ENCODE measurements at regions not wholly inside any gene's neighbourhood (a gene's known extent, or its start where the extent isn't known, plus 50 kb on each side); places are given as distances from the start of the nearest gene placed in this dataset.

DNA sequence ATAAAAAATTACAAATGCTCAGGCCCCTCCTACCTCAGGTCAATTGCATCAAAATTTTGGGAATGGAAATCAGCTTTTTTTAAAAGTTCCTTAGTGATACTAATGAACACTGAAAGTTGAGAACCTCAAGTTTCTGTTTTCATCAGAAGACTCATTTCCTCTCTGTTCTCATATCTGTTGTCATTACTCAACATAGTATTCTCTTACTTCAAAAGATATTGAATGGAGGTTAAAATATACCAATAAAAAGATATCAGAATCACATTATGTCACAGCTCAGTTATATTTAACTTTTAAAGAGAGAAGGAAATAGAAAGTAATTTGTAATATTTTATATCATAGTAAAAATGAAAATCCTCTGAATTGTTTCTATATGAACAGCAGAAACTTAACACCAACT lies 959.4 kb upstream of the LRRTM1 start (continued):
- no peak for TF ChIP-seq ZFP91 (CRISPR knock-in tag; IDR thresholded peaks at IDR 0.05)
- TF ChIP-seq SP2 (IDR thresholded peaks at IDR 0.05; ENCODE audit: extremely low read depth, low read depth, low read length, poor library complexity, severe bottlenecking) = no peak
- TF ChIP-seq TAF1 (IDR thresholded peaks at IDR 0.05; ENCODE audit: control insufficient read depth, extremely low read depth, insufficient read depth, low read length, severe bottlenecking) = no peak

GRCh38 chr2:81260320-81260719 lies 955.8 kb upstream of the LRRTM1 start:
- FAIRE-seq (no peak), DNase-seq (ENCODE audit: extremely low read depth in 1 of 4, low spot score in 3 of 4) (no peak), ATAC-seq (no peak)
- Histone ChIP-seq H3K79me2 (ENCODE audit: control insufficient read depth, insufficient read depth, low read length) (no peaks in the 10 kb centered on the region), H4K20me1 (replicated peaks; ENCODE audit: control insufficient read depth, insufficient read depth, low read length) (no peaks in the 10 kb centered on the region), H3K4me2 (ENCODE audit: insufficient read depth, low read length) (no peak overlapping the region), H3K36me3 (ENCODE audit: control insufficient read depth, insufficient read depth, low read length) (no peaks in the 10 kb centered on the region), H2AFZ (ENCODE audit: low read depth, low read length) (no peak overlapping the region), H3K27ac (ENCODE audit: extremely low read depth, low read depth, low read length) (no peak overlapping the region), H3K4me1 (replicated peaks in 1 of 2; ENCODE audit: control insufficient read depth in 2 of 2, insufficient read depth in 2 of 2, low read length in 2 of 2) (no peaks in the 10 kb centered on the region), H3K9me3 (replicated peaks; ENCODE audit: control insufficient read depth, insufficient read depth, low read depth, low read length) (no peaks in the 10 kb centered on the region), H3K9me1 (ENCODE audit: control insufficient read depth, insufficient read depth, low read length) (no peaks in the 10 kb centered on the region), H3K4me3 (no peak overlapping the region), H3K27me3 (ENCODE audit: control insufficient read depth in 2 of 2, insufficient read depth in 2 of 2, low read length in 2 of 2) (no peaks in the 10 kb centered on the region), H3K9ac (ENCODE audit: insufficient read depth in 1 of 2, low read depth in 2 of 2, low read length in 2 of 2) (no peak overlapping the region)
- in situ Hi-C loops (cut with MboI) = no loop called here
- ChIA-PET POLR2A (no interaction called here), CTCF (ENCODE audit: low intra/inter-chr PET ratio) (no interaction called here)
- intact Hi-C loops (cut with micrococcal nuclease) = no loop called here
- WGBS (ENCODE audit: insufficient coverage, low coverage, missing lambda C conversion rate) = 8% methylated on average over 1 of the region's 1 CpG
- BruUV-seq (replicated peaks) = no TSS peak
- TF ChIP-seq RBFOX2 (IDR thresholded peaks at IDR 0.05; ENCODE audit: low read depth, low read length) (no peak), TCFL5 (CRISPR knock-in tag; conservative IDR thresholded peaks at IDR 0.05) (no peak), TOE1 (IDR thresholded peaks at IDR 0.05; ENCODE audit: borderline replicate concordance) (no peak), TOE1 (CRISPR knock-in tag; IDR thresholded peaks at IDR 0.05; ENCODE audit: borderline replicate concordance, low read depth) (no peak), CBFA2T3 (IDR thresholded peaks at IDR 0.05) (no peak), CHCHD3 (CRISPR knock-in tag; IDR thresholded peaks at IDR 0.05) (no peak), MAZ (CRISPR knock-in tag; conservative IDR thresholded peaks at IDR 0.05 in 1 of 2, IDR thresholded peaks at IDR 0.05 in 1 of 2) (no peak), ZNF589 (CRISPR knock-in tag; IDR thresholded peaks at IDR 0.05; ENCODE audit: low read depth) (no peak), ZNF75A (CRISPR knock-in tag; IDR thresholded peaks at IDR 0.05) (no peak), ETV6 (IDR thresholded peaks at IDR 0.05; ENCODE audit: borderline replicate concordance in 1 of 2, low read depth in 2 of 2, low read length in 1 of 2) (no peak), ETV6 (CRISPR knock-in tag; IDR thresholded peaks at IDR 0.05; ENCODE audit: borderline replicate concordance) (no peak)
- TF ChIP-seq, protein P1, sequence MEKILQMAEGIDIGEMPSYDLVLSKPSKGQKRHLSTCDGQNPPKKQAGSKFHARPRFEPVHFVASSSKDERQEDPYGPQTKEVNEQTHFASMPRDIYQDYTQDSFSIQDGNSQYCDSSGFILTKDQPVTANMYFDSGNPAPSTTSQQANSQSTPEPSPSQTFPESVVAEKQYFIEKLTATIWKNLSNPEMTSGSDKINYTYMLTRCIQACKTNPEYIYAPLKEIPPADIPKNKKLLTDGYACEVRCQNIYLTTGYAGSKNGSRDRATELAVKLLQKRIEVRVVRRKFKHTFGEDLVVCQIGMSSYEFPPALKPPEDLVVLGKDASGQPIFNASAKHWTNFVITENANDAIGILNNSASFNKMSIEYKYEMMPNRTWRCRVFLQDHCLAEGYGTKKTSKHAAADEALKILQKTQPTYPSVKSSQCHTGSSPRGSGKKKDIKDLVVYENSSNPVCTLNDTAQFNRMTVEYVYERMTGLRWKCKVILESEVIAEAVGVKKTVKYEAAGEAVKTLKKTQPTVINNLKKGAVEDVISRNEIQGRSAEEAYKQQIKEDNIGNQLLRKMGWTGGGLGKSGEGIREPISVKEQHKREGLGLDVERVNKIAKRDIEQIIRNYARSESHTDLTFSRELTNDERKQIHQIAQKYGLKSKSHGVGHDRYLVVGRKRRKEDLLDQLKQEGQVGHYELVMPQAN (IDR thresholded peaks at IDR 0.05; ENCODE audit: borderline replicate concordance) = no peak
- TF ChIP-seq, protein P2, sequence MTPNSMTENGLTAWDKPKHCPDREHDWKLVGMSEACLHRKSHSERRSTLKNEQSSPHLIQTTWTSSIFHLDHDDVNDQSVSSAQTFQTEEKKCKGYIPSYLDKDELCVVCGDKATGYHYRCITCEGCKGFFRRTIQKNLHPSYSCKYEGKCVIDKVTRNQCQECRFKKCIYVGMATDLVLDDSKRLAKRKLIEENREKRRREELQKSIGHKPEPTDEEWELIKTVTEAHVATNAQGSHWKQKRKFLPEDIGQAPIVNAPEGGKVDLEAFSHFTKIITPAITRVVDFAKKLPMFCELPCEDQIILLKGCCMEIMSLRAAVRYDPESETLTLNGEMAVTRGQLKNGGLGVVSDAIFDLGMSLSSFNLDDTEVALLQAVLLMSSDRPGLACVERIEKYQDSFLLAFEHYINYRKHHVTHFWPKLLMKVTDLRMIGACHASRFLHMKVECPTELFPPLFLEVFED (CRISPR knock-in tag; conservative IDR thresholded peaks at IDR 0.05) = no peak
